GM12878 (cell line): ENCODE measurements at regions not wholly inside any gene's neighbourhood (a gene's known extent, or its start where the extent isn't known, plus 50 kb on each side); places are given as distances from the start of the nearest gene placed in this dataset.

Experiments
- ATAC-seq: fragments of 200-7000 bp; cut with Tn5 transposase; 3 replicates; pipeline ENCODE4 v1.9.1; 2020; ENCODE audit warnings: mild to moderate bottlenecking, moderate library complexity
- BruUV-seq: library from RNA; stranded (reverse); fragments of 400-500 nt; replicated peaks from 2 replicates; lab custom pipeline; 2021; lab: Mats Ljungman, UMichigan
- CTCF ChIA-PET: fragments of 300-600 bp; sonication (Branson Sonifier 250); formaldehyde crosslinking; extraction: SDS; loops from one replicate; lab custom pipeline; 2021; ENCODE audit warnings: inconsistent platforms; lab: Yijun Ruan, JAX
- POLR2A ChIA-PET: fragments of 350-600 bp; formaldehyde crosslinking; extraction: SDS; loops from one replicate; lab custom pipeline; 2021; ENCODE audit warnings: inconsistent platforms; lab: Charles Lee
- RAD21 ChIA-PET: fragments of 300-600 bp; sonication (Branson Sonifier 250); formaldehyde crosslinking; loops from one replicate; lab custom pipeline; 2023; ENCODE audit warnings: antibody characterized with exemption; ENCODE audit not compliant: unreplicated experiment; lab: Charles Lee
- SMC1A ChIA-PET: fragments of 300-600 bp; sonication (Branson Sonifier 250); formaldehyde crosslinking; loops from one replicate; lab custom pipeline; 2023; ENCODE audit not compliant: unreplicated experiment, uncharacterized antibody; lab: Charles Lee
- DNase-seq: peaks from one replicate; pipeline ENCODE4 v3.0.0-alpha.2; 2011; ENCODE audit warnings: low read depth, low spot score
- FAIRE-seq: peaks from 3 replicates; lab custom pipeline; 2011; peaks lifted over from hg19 to GRCh38; lab: Jason Lieb, UNC
- H2AFZ ChIP-seq: 2 replicates; pipeline ENCODE4 v1.6.0; 2011; ENCODE audit warnings: low read depth, low read length, control low read depth; ENCODE audit not compliant: control insufficient read depth
- H3K27ac ChIP-seq: 2 replicates; pipeline ENCODE4 v1.5.1; 2011; ENCODE audit warnings: control low read depth; ENCODE audit not compliant: control insufficient read depth, insufficient read depth
- H3K27me3 ChIP-seq, 2 experiments: replicated peaks in 1 of 2; 2 replicates each; pipeline versions ENCODE4 v1.6.0 to v1.6.1; 2011; ENCODE audit warnings: low read length in 1 of 2; ENCODE audit not compliant: control insufficient read depth in 2 of 2, insufficient read depth in 2 of 2
- H3K36me3 ChIP-seq, 2 experiments: 2 replicates each; pipeline ENCODE4 v1.5.1; 2011; ENCODE audit warnings: low read length in 1 of 2; ENCODE audit not compliant: control insufficient read depth in 2 of 2, insufficient read depth in 2 of 2
- H3K4me1 ChIP-seq: 2 replicates; pipeline ENCODE4 v1.6.1; 2011; ENCODE audit warnings: mild to moderate bottlenecking, low read length, moderate library complexity, mixed read lengths; ENCODE audit not compliant: control insufficient read depth, insufficient read depth
- H3K4me2 ChIP-seq: 2 replicates; pipeline ENCODE4 v1.6.0; 2011; ENCODE audit warnings: control low read depth; ENCODE audit not compliant: control insufficient read depth, insufficient read depth
- H3K4me3 ChIP-seq: fragments of 200-600 bp; sonication (generic); 2 replicates; pipeline ENCODE4 v1.5.1; 2016
- H3K79me2 ChIP-seq: 2 replicates; pipeline ENCODE4 v1.6.0; 2011; ENCODE audit warnings: low read length; ENCODE audit not compliant: control insufficient read depth, insufficient read depth
- H3K9ac ChIP-seq: 2 replicates; pipeline ENCODE4 v1.8.0; 2011; ENCODE audit warnings: low read length, control low read depth, mixed read lengths; ENCODE audit not compliant: control insufficient read depth, insufficient read depth
- H3K9me3 ChIP-seq: replicated peaks from 3 replicates; pipeline ENCODE4 v1.5.1; 2011; ENCODE audit warnings: mild to moderate bottlenecking, low read length; ENCODE audit not compliant: control insufficient read depth, insufficient read depth
- H4K20me1 ChIP-seq: 2 replicates; pipeline ENCODE4 v1.6.0; 2011; ENCODE audit not compliant: control insufficient read depth, insufficient read depth
- CBX3 ChIP-seq: fragments of 200-600 bp; sonication (generic); IDR thresholded peaks from 2 replicates; pipeline ENCODE4 v1.6.1; 2016; ENCODE audit warnings: low read depth, borderline replicate concordance
- E4F1 ChIP-seq: fragments of 450-650 bp; IDR thresholded peaks from 2 replicates; pipeline ENCODE4 v1.6.1; 2018; ENCODE audit warnings: borderline replicate concordance, mild to moderate bottlenecking; ENCODE audit not compliant: partially characterized antibody
- HDGF ChIP-seq: fragments of 450-650 bp; IDR thresholded peaks from 2 replicates; pipeline ENCODE4 v1.6.1; 2016; ENCODE audit warnings: antibody characterized with exemption
- IKZF1 ChIP-seq: fragments of 450-650 bp; conservative IDR thresholded peaks from 2 replicates; pipeline ENCODE4 v1.6.1; 2017; ENCODE audit warnings: antibody characterized with exemption, mild to moderate bottlenecking
- KLF5 ChIP-seq: fragments of 450-650 bp; IDR thresholded peaks from 2 replicates; pipeline ENCODE4 v1.6.1; 2014; ENCODE audit warnings: mild to moderate bottlenecking; ENCODE audit not compliant: partially characterized antibody
- MTA3 ChIP-seq: IDR thresholded peaks from 2 replicates; pipeline ENCODE4 v1.6.1; 2012; ENCODE audit warnings: low read length, inconsistent platforms, borderline replicate concordance
- PAX5 ChIP-seq: IDR thresholded peaks from 2 replicates; pipeline ENCODE4 v1.6.1; 2011; ENCODE audit warnings: low read depth, low read length, borderline replicate concordance
- PBX3 ChIP-seq: IDR thresholded peaks from 2 replicates; pipeline ENCODE4 v1.6.1; 2011; ENCODE audit warnings: mild to moderate bottlenecking, low read depth, low read length, moderate library complexity; ENCODE audit not compliant: insufficient replicate concordance
- RBBP5 ChIP-seq: fragments of 200-600 bp; sonication (generic); conservative IDR thresholded peaks from 2 replicates; pipeline ENCODE4 v1.6.1; 2016
- RFX5 ChIP-seq: IDR thresholded peaks from 2 replicates; pipeline ENCODE4 v1.6.1; 2011; ENCODE audit warnings: low read depth, low read length, improper control_type of control experiment
- RUNX3 ChIP-seq: IDR thresholded peaks from 2 replicates; pipeline ENCODE4 v1.6.1; 2012; ENCODE audit warnings: low read length, inconsistent platforms
- SIX5 ChIP-seq: IDR thresholded peaks from 2 replicates; pipeline ENCODE4 v1.6.1; 2011; ENCODE audit warnings: mild to moderate bottlenecking, low read depth, low read length, moderate library complexity; ENCODE audit not compliant: severe bottlenecking
- SREBF1 ChIP-seq: IDR thresholded peaks from 2 replicates; pipeline ENCODE4 v1.6.1; 2012; ENCODE audit warnings: mild to moderate bottlenecking, low read length
- TCF12 ChIP-seq: IDR thresholded peaks from 2 replicates; pipeline ENCODE4 v1.6.1; 2011; ENCODE audit warnings: low read depth, mild to moderate bottlenecking, low read length
- ZNF217 ChIP-seq: fragments of 450-650 bp; IDR thresholded peaks from 2 replicates; pipeline ENCODE4 v1.6.1; 2017; ENCODE audit warnings: antibody characterized with exemption, mild to moderate bottlenecking
- ZNF274 ChIP-seq: IDR thresholded peaks from one replicate; pipeline ENCODE4 v1.8.0; 2011; ENCODE audit not compliant: insufficient read length, insufficient read depth
- WGBS: methylation state at CpG from one replicate; pipeline ENCODE4 v1.1.6; 2016; ENCODE audit warnings: low lambda C conversion rate; ENCODE audit not compliant: insufficient replicate concordance, insufficient coverage; ENCODE audit errors: missing lambda C conversion rate; 5-methylcytosine and 5-hydroxymethylcytosine counted together
- in situ Hi-C: fragments of 300-500 bp; cut with MboI; formaldehyde crosslinking; loops from 9 replicates; pipeline ENCODE4 v1.14.3; 2018; ENCODE audit warnings: mixed read lengths
- intact Hi-C: fragments of 100-400 bp; cut with micrococcal nuclease; formaldehyde crosslinking; loops from one replicate; pipeline ENCODE4 v1.14.2; 2022; ENCODE audit not compliant: unreplicated experiment
- TF ChIP-seq, protein P1 (sequence below): IDR thresholded peaks from 2 replicates; pipeline ENCODE4 v1.6.1; 2012; ENCODE audit warnings: low read depth, low read length, improper control_type of control experiment

DNA sequence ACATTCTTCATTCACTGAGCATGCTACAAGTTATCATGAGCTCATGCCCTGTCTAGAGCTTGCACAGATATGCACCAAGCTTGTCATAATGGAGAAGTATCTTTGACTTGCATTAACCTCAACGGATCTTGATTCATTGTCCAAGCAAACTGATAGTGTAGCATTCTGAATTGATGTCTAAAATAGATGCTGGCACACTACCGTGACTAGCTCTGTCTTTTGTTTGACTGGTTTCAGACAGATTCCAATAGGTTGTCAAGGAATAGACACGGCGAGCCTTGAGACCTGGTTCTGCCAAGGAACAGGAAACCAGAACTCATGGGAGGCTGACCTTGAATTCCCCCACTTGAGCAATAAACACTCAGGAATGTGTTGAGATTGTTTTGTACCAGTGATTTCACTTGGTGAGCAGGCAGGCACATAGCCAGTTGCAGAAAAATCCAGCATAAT, 1153.1 kb upstream of the GJE1 start:
- DNase-seq (no peak), FAIRE-seq (no peak), ATAC-seq (no peak)
- in situ Hi-C loops (no loop called here), intact Hi-C loops (no loop called here)
- 41% methylated on average over 4 of the region's 4 CpGs for WGBS
- Histone ChIP-seq H3K36me3 (no peaks in the 10 kb centered on the region), H3K4me3 (no peak overlapping the region), H2AFZ (no peak overlapping the region), H3K4me1 (no peaks in the 10 kb centered on the region), H3K27ac (no peak overlapping the region), H3K27me3 (no peaks in the 10 kb centered on the region), H3K9ac (no peak overlapping the region), H3K4me2 (no peak overlapping the region), H4K20me1 (no peaks in the 10 kb centered on the region), H3K9me3 (no peaks in the 10 kb centered on the region), H3K79me2 (no peaks in the 10 kb centered on the region)
- SMC1A ChIA-PET, result interaction anchor here (0.7 to 1.6 kb wide), 4 partner anchors 21 to 542 kb away, joined by 3 read pairs; no protein-coding TSS in a partner anchor
- CTCF ChIA-PET, result interaction anchor here (0.8 to 1.2 kb wide), 2 partner anchors 9 to 274 kb away, joined by 3 read pairs; no protein-coding TSS in a partner anchor
- no peak for TF ChIP-seq IKZF1
- no peak for TF ChIP-seq RFX5
- TF ChIP-seq CBX3, result no peak
- TF ChIP-seq ZNF274, result no peak
- no peak for TF ChIP-seq RBBP5
- TF ChIP-seq, protein P1, sequence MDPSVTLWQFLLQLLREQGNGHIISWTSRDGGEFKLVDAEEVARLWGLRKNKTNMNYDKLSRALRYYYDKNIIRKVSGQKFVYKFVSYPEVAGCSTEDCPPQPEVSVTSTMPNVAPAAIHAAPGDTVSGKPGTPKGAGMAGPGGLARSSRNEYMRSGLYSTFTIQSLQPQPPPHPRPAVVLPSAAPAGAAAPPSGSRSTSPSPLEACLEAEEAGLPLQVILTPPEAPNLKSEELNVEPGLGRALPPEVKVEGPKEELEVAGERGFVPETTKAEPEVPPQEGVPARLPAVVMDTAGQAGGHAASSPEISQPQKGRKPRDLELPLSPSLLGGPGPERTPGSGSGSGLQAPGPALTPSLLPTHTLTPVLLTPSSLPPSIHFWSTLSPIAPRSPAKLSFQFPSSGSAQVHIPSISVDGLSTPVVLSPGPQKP, result no peak
- TF ChIP-seq HDGF, result no peak
- no peak for TF ChIP-seq KLF5
- TF ChIP-seq RUNX3, result no peak
- no peak for TF ChIP-seq E4F1
- TF ChIP-seq SREBF1, result no peak
- TF ChIP-seq PBX3, result no peak
- no peak for TF ChIP-seq TCF12
- TF ChIP-seq MTA3, result no peak
- TF ChIP-seq ZNF217, result no peak
- TF ChIP-seq SIX5, result no peak
- no peak for TF ChIP-seq PAX5
- TF ChIP-seq, all 136 proteins: peak for 0
- BruUV-seq, result no TSS peak
- ChIA-PET POLR2A (no interaction called here), RAD21 (no interaction called here)
